ENCODE measurements at regions not wholly inside any gene's neighbourhood (a gene's known extent, or its start where the extent isn't known, plus 50 kb on each side); places are given as distances from the start of the nearest gene placed in this dataset.

DNA sequence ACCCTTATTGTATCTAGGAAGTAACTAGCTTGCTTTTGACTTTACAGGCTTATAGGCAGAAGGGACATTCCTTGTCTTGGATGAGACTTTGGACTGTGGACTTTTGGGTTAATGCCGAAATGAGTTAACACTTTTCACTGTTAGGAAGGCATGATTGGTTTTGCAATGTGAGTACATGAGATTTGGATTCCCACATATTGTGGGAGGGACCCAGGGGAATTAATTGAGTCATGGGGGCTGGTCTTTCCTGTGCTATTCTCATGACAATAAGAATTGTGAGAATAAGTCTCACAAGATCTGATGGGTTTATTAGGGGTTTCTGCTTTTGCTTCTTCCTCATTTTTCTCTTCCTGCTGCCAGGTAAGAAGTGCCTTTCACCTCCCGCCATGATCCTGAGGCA lies 417.5 kb downstream of the HINT1 start:
- TF ChIP-seq CTCF (conservative IDR thresholded peaks at IDR 0.05; ENCODE audit: low read length): no peak
- TF ChIP-seq EZH2phosphoT487 (IDR thresholded peaks at IDR 0.05; ENCODE audit: borderline replicate concordance): no peak
